Astrocyte (in vitro differentiated cells and primary cell): ENCODE measurements at regions not wholly inside any gene's neighbourhood (a gene's known extent, or its start where the extent isn't known, plus 50 kb on each side); places are given as distances from the start of the nearest gene placed in this dataset.

ENCODE experiments used
- CTCF ChIP-seq: IDR thresholded peaks from 2 replicates; pipeline ENCODE4 v1.5.1; 2011; ENCODE audit warnings: low read depth, mild to moderate bottlenecking, inconsistent platforms, low read length, moderate library complexity; ENCODE audit not compliant: insufficient read depth
- EZH2 ChIP-seq: IDR thresholded peaks from 2 replicates; pipeline ENCODE4 v1.6.1; 2012; ENCODE audit warnings: mild to moderate bottlenecking, low read length, inconsistent platforms; ENCODE audit not compliant: insufficient read depth

- TF ChIP-seq CTCF (no peak), EZH2 (no peak)
Measured at GRCh38 chr5:124192716-124193115, 553.7 kb downstream of the ZNF608 start.
